PFSK-1 (cell line): ENCODE measurements at regions not wholly inside any gene's neighbourhood (a gene's known extent, or its start where the extent isn't known, plus 50 kb on each side); places are given as distances from the start of the nearest gene placed in this dataset.

Source experiments
- FOXP2 ChIP-seq: optimal IDR thresholded peaks from 2 replicates; pipeline ENCODE3; 2011; ENCODE audit warnings: borderline replicate concordance, control low read depth, inconsistent platforms; ENCODE audit not compliant: insufficient read depth; ENCODE audit errors: extremely low read length, extremely low read depth
- POLR2AphosphoS5 ChIP-seq: IDR thresholded peaks from 2 replicates; pipeline ENCODE4 v1.6.1; 2012; ENCODE audit warnings: low read depth, mild to moderate bottlenecking, control low read depth, low read length, moderate library complexity
- REST ChIP-seq, 2 experiments: IDR thresholded peaks; 2 replicates each; pipeline versions ENCODE4 v1.6.1 to v1.8.0; 2011 to 2012; ENCODE audit warnings: low read depth in 2 of 2, low read length in 2 of 2, control low read depth in 1 of 2, inconsistent platforms in 1 of 2, mild to moderate bottlenecking in 1 of 2, moderate library complexity in 1 of 2; ENCODE audit not compliant: insufficient read depth in 1 of 2
- SIN3A ChIP-seq: IDR thresholded peaks from 2 replicates; pipeline ENCODE4 v1.6.1; 2012; ENCODE audit warnings: mild to moderate bottlenecking, low read length, moderate library complexity, borderline replicate concordance; ENCODE audit not compliant: insufficient read depth
- TAF1 ChIP-seq: IDR thresholded peaks from 2 replicates; pipeline ENCODE4 v1.6.1; 2012; ENCODE audit warnings: low read length, control low read depth, borderline replicate concordance; ENCODE audit not compliant: insufficient read depth

GRCh38 chr16:66245072-66245471, 121.4 kb upstream of the CDH5 start:
- TF ChIP-seq FOXP2 (no peak), SIN3A (no peak), REST (IDR thresholded peaks at IDR 0.05; ENCODE audit: insufficient read depth in 1 of 2, low read depth in 2 of 2, low read length in 2 of 2) (no peak), POLR2AphosphoS5 (no peak), TAF1 (no peak)

GRCh38 chr16:66242672-66243071, 123.8 kb upstream of the CDH5 start:
- TF ChIP-seq TAF1 = no peak
- TF ChIP-seq SIN3A = no peak
- no peak for TF ChIP-seq POLR2AphosphoS5

- no peak for TF ChIP-seq TAF1
- TF ChIP-seq SIN3A = no peak
Observed at GRCh38 chr16:66240631-66241395, 125.7 kb upstream of the CDH5 start.

GRCh38 chr16:66240088-66240487, 126.4 kb upstream of the CDH5 start:
- TF ChIP-seq REST (IDR thresholded peaks at IDR 0.05; ENCODE audit: insufficient read depth in 1 of 2, low read depth in 2 of 2, low read length in 2 of 2) (no peak), SIN3A (no peak), POLR2AphosphoS5 (no peak), FOXP2 (no peak), TAF1 (no peak)

GRCh38 chr16:66238696-66239095, 127.8 kb upstream of the CDH5 start:
- TF ChIP-seq TAF1 (no peak), REST (IDR thresholded peaks at IDR 0.05; ENCODE audit: insufficient read depth in 1 of 2, low read depth in 2 of 2, low read length in 2 of 2) (no peak), POLR2AphosphoS5 (no peak)

- TF ChIP-seq TAF1 = no peak
- TF ChIP-seq REST (IDR thresholded peaks at IDR 0.05; ENCODE audit: insufficient read depth in 1 of 2, low read depth in 2 of 2, low read length in 2 of 2) = no peak
- no peak for TF ChIP-seq FOXP2
- no peak for TF ChIP-seq SIN3A
- TF ChIP-seq POLR2AphosphoS5 = no peak
Observed at GRCh38 chr16:66236301-66236700, 130.2 kb upstream of the CDH5 start.
